ENCODE measurements at regions not wholly inside any gene's neighbourhood (a gene's known extent, or its start where the extent isn't known, plus 50 kb on each side); places are given as distances from the start of the nearest gene placed in this dataset.

- H3K4me3 ChIP-seq (ENCODE audit: low read depth, low read length) = no peak overlapping the region
- no peak overlapping the region for H3K27ac ChIP-seq (ENCODE audit: low read depth, low read length)
- H3K27me3 ChIP-seq (ENCODE audit: control insufficient read depth, insufficient read depth, low read length) = no peaks in the 10 kb centered on the region
- no peaks in the 10 kb centered on the region for H3K36me3 ChIP-seq (ENCODE audit: control insufficient read depth, insufficient read depth, low read length)
- 86% methylated on average over 1 of the region's 1 CpG for WGBS (ENCODE audit: insufficient coverage)
- peak in 1 of 6 donors; percentile 74 for DNase-seq (ENCODE audit: low read depth in 4 of 6, low spot score in 6 of 6)
- no peaks in the 10 kb centered on the region for H3K9me3 ChIP-seq (ENCODE audit: control insufficient read depth, insufficient read depth, low read length)
- H3K4me1 ChIP-seq (ENCODE audit: control insufficient read depth, insufficient read depth, low read length) = peaks cover 12% of the 10 kb centered on the region
Observed at GRCh38 chr11:133582326-133582725, 50.0 kb upstream of the OPCML start.

Data from spinal cord (tissue), 9 donors.